Vagina (tissue), 2 donors: ENCODE measurements at regions not wholly inside any gene's neighbourhood (a gene's known extent, or its start where the extent isn't known, plus 50 kb on each side); places are given as distances from the start of the nearest gene placed in this dataset.
"Not testable (repeated sequence)": the region's sequence is repeated elsewhere in the genome, so short reads cannot be mapped to it uniquely, and the experiment has no call there.

Experiments used
- DNase-seq, 2 donors: peaks; one replicate each; pipeline ENCODE4 v3.0.0-alpha.2; 2017; ENCODE audit errors: extremely low spot score in 2 of 2
- H3K27ac ChIP-seq: fragments of 200-600 bp; sonication (generic); one replicate; pipeline ENCODE4 v1.5.1; 2019
- H3K27me3 ChIP-seq: fragments of 200-600 bp; sonication (generic); one replicate; pipeline ENCODE4 v1.5.1; 2019
- H3K36me3 ChIP-seq, 2 donors: fragments of 200-600 bp; sonication (generic); one replicate each; pipeline ENCODE4 v1.5.1; 2017 to 2019
- H3K4me1 ChIP-seq: fragments of 200-600 bp; sonication (generic); one replicate; pipeline ENCODE4 v1.5.1; 2019
- H3K4me3 ChIP-seq, 2 donors: fragments of 200-600 bp; sonication (generic); 1 replicate in 1 of 2; 2 replicates in 1 of 2; pipeline ENCODE4 v1.5.1; 2016 to 2019
- H3K9me3 ChIP-seq: fragments of 200-600 bp; sonication (generic); one replicate; pipeline ENCODE4 v1.5.1; 2019
- CTCF ChIP-seq, 3 experiments: fragments of 450-650 bp in 2 of 3; fragments of 200-600 bp in 1 of 3; sonication (generic) in 1 of 3; IDR thresholded peaks; one replicate each; pipeline ENCODE4 v1.5.1; 2017 to 2019; ENCODE audit warnings: antibody characterized with exemption in 3 of 3, mild to moderate bottlenecking in 2 of 3, moderate library complexity in 2 of 3
- POLR2A ChIP-seq, 2 donors: fragments of 450-650 bp; IDR thresholded peaks; one replicate each; pipeline ENCODE4 v1.6.1; 2017; ENCODE audit warnings: antibody characterized with exemption in 2 of 2, mild to moderate bottlenecking in 2 of 2, moderate library complexity in 2 of 2
- POLR2AphosphoS5 ChIP-seq, 2 donors: sonication (generic); formaldehyde crosslinking; IDR thresholded peaks; one replicate each; pipeline ENCODE4 v1.9.0; 2017; ENCODE audit warnings: antibody characterized with exemption in 2 of 2, mild to moderate bottlenecking in 2 of 2, low read depth in 1 of 2; ENCODE audit not compliant: insufficient read depth in 1 of 2
- intact Hi-C: fragments of 100-400 bp; cut with DNase I; formaldehyde crosslinking; loops from one replicate; pipeline ENCODE4 v1.15.1; 2023

GRCh38 chr19:21668072-21668773 lies 99.2 kb downstream of the ZNF100 start:
- H3K4me3 ChIP-seq, H3K36me3 ChIP-seq, DNase-seq, H3K9me3 ChIP-seq, intact Hi-C loops, H3K4me1 ChIP-seq, H3K27me3 ChIP-seq, H3K27ac ChIP-seq: not testable (repeated sequence)

GRCh38 chr19:21655540-21656126 lies 111.7 kb downstream of the ZNF100 start:
- Histone ChIP-seq H3K4me3 (no peak overlapping the region), H3K27me3 (no peaks in the 10 kb centered on the region), H3K4me1 (no peaks in the 10 kb centered on the region), H3K36me3 (no peaks in the 10 kb centered on the region), H3K27ac (no peak overlapping the region), H3K9me3 (no peaks in the 10 kb centered on the region)
- TF ChIP-seq POLR2A (IDR thresholded peaks at IDR 0.05): no peak
- TF ChIP-seq CTCF (IDR thresholded peaks at IDR 0.05): no peak
- no peak for TF ChIP-seq POLR2AphosphoS5 (IDR thresholded peaks at IDR 0.05; ENCODE audit: insufficient read depth in 1 of 2, low read depth in 1 of 2)
- no peak for DNase-seq
- intact Hi-C loops: no loop called here

GRCh38 chr19:21651478-21651877 lies 115.9 kb downstream of the ZNF100 start:
- H3K4me3 ChIP-seq, intact Hi-C loops, H3K36me3 ChIP-seq, H3K4me1 ChIP-seq, H3K9me3 ChIP-seq, H3K27ac ChIP-seq, DNase-seq, H3K27me3 ChIP-seq: not testable (repeated sequence)

GRCh38 chr19:21638776-21639175 lies 128.6 kb downstream of the ZNF100 start:
- H3K4me1 ChIP-seq: no peaks in the 10 kb centered on the region
- H3K27ac ChIP-seq: no peak overlapping the region
- H3K4me3 ChIP-seq: no peak overlapping the region
- intact Hi-C loops: no loop called here
- TF ChIP-seq CTCF (IDR thresholded peaks at IDR 0.05): no peak
- no peak for TF ChIP-seq POLR2A (IDR thresholded peaks at IDR 0.05)
- TF ChIP-seq POLR2AphosphoS5 (IDR thresholded peaks at IDR 0.05; ENCODE audit: insufficient read depth in 1 of 2, low read depth in 1 of 2): no peak
- H3K27me3 ChIP-seq: no peaks in the 10 kb centered on the region
- no peaks in the 10 kb centered on the region for H3K36me3 ChIP-seq
- no peaks in the 10 kb centered on the region for H3K9me3 ChIP-seq
- DNase-seq: no peak

GRCh38 chr19:21626924-21627697 lies 121.7 kb downstream of the ZNF429 start:
- intact Hi-C loops: no loop called here

More at GRCh38 chr19:21626924-21627697, 121.7 kb downstream of the ZNF429 start:
- no peaks in the 10 kb centered on the region for H3K4me1 ChIP-seq
- H3K27me3 ChIP-seq: no peaks in the 10 kb centered on the region
- no peaks in the 10 kb centered on the region for H3K36me3 ChIP-seq
- DNase-seq: no peak
- no peak overlapping the region for H3K27ac ChIP-seq
- no peak overlapping the region for H3K4me3 ChIP-seq
- H3K9me3 ChIP-seq: no peaks in the 10 kb centered on the region
- no peak for TF ChIP-seq POLR2A (IDR thresholded peaks at IDR 0.05)
- no peak for TF ChIP-seq CTCF (IDR thresholded peaks at IDR 0.05)
- no peak for TF ChIP-seq POLR2AphosphoS5 (IDR thresholded peaks at IDR 0.05; ENCODE audit: insufficient read depth in 1 of 2, low read depth in 1 of 2)
